K562 (cell line): ENCODE measurements at regions not wholly inside any gene's neighbourhood (a gene's known extent, or its start where the extent isn't known, plus 50 kb on each side); places are given as distances from the start of the nearest gene placed in this dataset.

Source experiments
- ATAC-seq: fragments of 200-7000 bp; cut with Tn5 transposase; 3 replicates; pipeline ENCODE4 v1.9.1; 2020; ENCODE audit warnings: moderate library complexity
- BruUV-seq: library from RNA; stranded (reverse); fragments of 400-500 nt; replicated peaks from 2 replicates; lab custom pipeline; 2021; lab: Mats Ljungman, UMichigan
- CTCF ChIA-PET: fragments of 300-600 bp; formaldehyde crosslinking; extraction: SDS; loops from one replicate; lab custom pipeline; 2021; ENCODE audit warnings: low intra/inter-chr PET ratio; lab: Yijun Ruan, JAX
- POLR2A ChIA-PET: fragments of 300-600, 350-650 bp; sonication (Branson Sonifier 250); formaldehyde crosslinking; extraction: SDS; loops from one replicate; lab custom pipeline; 2021; ENCODE audit warnings: antibody characterized with exemption, inconsistent platforms; lab: Yijun Ruan, JAX
- DNase-seq, 4 experiments: peaks; one replicate each; pipeline versions ENCODE4 v3.0.0 to v3.0.0-alpha.2; 2011 to 2018; ENCODE audit warnings: low spot score in 3 of 4, mixed read lengths in 3 of 4; ENCODE audit errors: extremely low read depth in 1 of 4
- FAIRE-seq: peaks from 2 replicates; lab custom pipeline; 2011; peaks lifted over from hg19 to GRCh38; lab: Jason Lieb, UNC
- H2AFZ ChIP-seq: 2 replicates; pipeline ENCODE4 v1.6.0; 2011; ENCODE audit warnings: low read depth, low read length, control low read depth, inconsistent platforms
- H3K27ac ChIP-seq: fragments of 200-600 bp; 3 replicates; pipeline ENCODE4 v1.8.0; 2011; ENCODE audit warnings: low read depth, mild to moderate bottlenecking, control low read depth, inconsistent platforms, low read length, moderate library complexity, mixed read lengths; ENCODE audit errors: extremely low read depth
- H3K27me3 ChIP-seq, 2 experiments: fragments of 300-600 bp in 1 of 2; 2 replicates in 1 of 2; 3 replicates in 1 of 2; pipeline versions ENCODE4 v1.6.0 to v1.8.0; 2011; ENCODE audit warnings: inconsistent platforms in 2 of 2, low read length in 2 of 2, mild to moderate bottlenecking in 1 of 2, mixed read lengths in 1 of 2, moderate library complexity in 1 of 2; ENCODE audit not compliant: control insufficient read depth in 2 of 2, insufficient read depth in 2 of 2
- H3K36me3 ChIP-seq: fragments of 300-600 bp; 3 replicates; pipeline ENCODE4 v1.8.0; 2011; ENCODE audit warnings: mild to moderate bottlenecking, low read length, inconsistent platforms; ENCODE audit not compliant: control insufficient read depth, insufficient read depth
- H3K4me1 ChIP-seq, 2 experiments: fragments of 200-600 bp in 1 of 2; replicated peaks in 1 of 2; 2 replicates in 1 of 2; 3 replicates in 1 of 2; pipeline versions ENCODE4 v1.5.1 to v1.8.0; 2011; ENCODE audit warnings: inconsistent platforms in 2 of 2, low read length in 2 of 2, mild to moderate bottlenecking in 1 of 2, mixed read lengths in 1 of 2, moderate library complexity in 1 of 2; ENCODE audit not compliant: control insufficient read depth in 2 of 2, insufficient read depth in 2 of 2
- H3K4me2 ChIP-seq: 2 replicates; pipeline ENCODE4 v1.6.1; 2011; ENCODE audit warnings: low read length, control low read depth, inconsistent platforms, mixed read lengths; ENCODE audit not compliant: insufficient read depth
- H3K4me3 ChIP-seq: fragments of 200-600 bp; sonication (generic), shearing (Covaris generic); 2 replicates; pipeline ENCODE4 v1.5.1; 2016; ENCODE audit warnings: control low read depth, inconsistent platforms
- H3K79me2 ChIP-seq: fragments of 200-600 bp; 3 replicates; pipeline ENCODE4 v1.8.0; 2011; ENCODE audit warnings: low read length, inconsistent platforms; ENCODE audit not compliant: control insufficient read depth, insufficient read depth
- H3K9ac ChIP-seq, 2 experiments: 2 replicates each; pipeline versions ENCODE4 v1.6.0 to v1.6.1; 2011; ENCODE audit warnings: low read depth in 2 of 2, low read length in 2 of 2, control low read depth in 1 of 2, inconsistent platforms in 1 of 2, mild to moderate bottlenecking in 1 of 2, mixed read lengths in 1 of 2; ENCODE audit not compliant: insufficient read depth in 1 of 2
- H3K9me1 ChIP-seq: one replicate; pipeline ENCODE4 v1.6.0; 2011; ENCODE audit warnings: inconsistent platforms, mild to moderate bottlenecking, low read length, moderate library complexity; ENCODE audit not compliant: control insufficient read depth, insufficient read depth
- H3K9me3 ChIP-seq: replicated peaks from 2 replicates; pipeline ENCODE4 v1.5.1; 2011; ENCODE audit warnings: low read depth, low read length, inconsistent platforms; ENCODE audit not compliant: control insufficient read depth, insufficient read depth
- H4K20me1 ChIP-seq: replicated peaks from 2 replicates; pipeline ENCODE4 v1.6.1; 2011; ENCODE audit warnings: low read length, inconsistent platforms, mixed read lengths; ENCODE audit not compliant: control insufficient read depth, insufficient read depth
- ARNT ChIP-seq, 2 experiments: fragments of 450-650 bp; IDR thresholded peaks; 2 replicates each; pipeline ENCODE4 v1.6.1; 2016; ENCODE audit warnings: mild to moderate bottlenecking in 1 of 2
- HCFC1 ChIP-seq: IDR thresholded peaks from 2 replicates; pipeline ENCODE4 v1.6.1; 2012; ENCODE audit warnings: low read depth, low read length, improper control_type of control experiment
- HNRNPLL ChIP-seq: fragments of 200-400 bp; formaldehyde crosslinking; IDR thresholded peaks from 2 replicates; pipeline ENCODE4 v1.6.1; 2017; ENCODE audit warnings: low read length, low read depth, mild to moderate bottlenecking; ENCODE audit not compliant: poor library complexity, severe bottlenecking
- IRF2 ChIP-seq: sonication (generic); formaldehyde crosslinking; IDR thresholded peaks from 2 replicates; pipeline ENCODE4 v1.8.1; 2022; ENCODE audit warnings: mild to moderate bottlenecking, missing genetic modification reagents
- MLX ChIP-seq, 2 experiments: fragments of 450-650 bp in 1 of 2; sonication (generic) in 1 of 2; formaldehyde crosslinking; conservative IDR thresholded peaks; 2 replicates each; pipeline versions ENCODE4 v1.4.0 to v1.8.1; 2020 to 2022; ENCODE audit warnings: mild to moderate bottlenecking in 1 of 2, missing genetic modification reagents in 1 of 2
- PTTG1 ChIP-seq: fragments of 450-650 bp; IDR thresholded peaks from 2 replicates; pipeline ENCODE4 v1.6.1; 2016; ENCODE audit warnings: low read depth, mild to moderate bottlenecking, missing genetic modification characterization, missing compliant biosample characterization
- RBM14 ChIP-seq: fragments of 200-400 bp; formaldehyde crosslinking; IDR thresholded peaks from 2 replicates; pipeline ENCODE4 v1.6.1; 2018; ENCODE audit warnings: low read depth, mild to moderate bottlenecking, low read length, moderate library complexity, borderline replicate concordance; ENCODE audit not compliant: insufficient read depth
- RFX1 ChIP-seq: fragments of 450-650 bp; IDR thresholded peaks from 2 replicates; pipeline ENCODE4 v1.6.1; 2016; ENCODE audit warnings: mild to moderate bottlenecking, moderate library complexity
- RUNX1 ChIP-seq: sonication (generic); IDR thresholded peaks from 2 replicates; pipeline ENCODE4 v1.6.1; 2016; ENCODE audit warnings: antibody characterized with exemption, low read depth
- SMARCC2 ChIP-seq: fragments of 450-650 bp; IDR thresholded peaks from 2 replicates; pipeline ENCODE4 v1.6.1; 2017; ENCODE audit warnings: antibody characterized with exemption, moderate library complexity, mild to moderate bottlenecking, low read depth
- TAF1 ChIP-seq: IDR thresholded peaks from 2 replicates; pipeline ENCODE4 v1.6.1; 2011; ENCODE audit warnings: mild to moderate bottlenecking, low read length, moderate library complexity; ENCODE audit not compliant: insufficient read depth, control insufficient read depth, severe bottlenecking; ENCODE audit errors: extremely low read depth
- TCFL5 ChIP-seq: fragments of 250-450 bp; sonication (Bioruptor Pico); conservative IDR thresholded peaks from 2 replicates; pipeline ENCODE4 v1.6.1; 2021; ENCODE audit warnings: mild to moderate bottlenecking, moderate library complexity, matching md5 sums
- ZNF121 ChIP-seq: sonication (generic); formaldehyde crosslinking; conservative IDR thresholded peaks from 2 replicates; pipeline ENCODE4 v1.8.0; 2022; ENCODE audit warnings: missing genetic modification reagents
- ZNF165 ChIP-seq: fragments of 250-450 bp; sonication (Bioruptor Pico); IDR thresholded peaks from 2 replicates; pipeline ENCODE4 v1.4.0; 2020; ENCODE audit warnings: borderline replicate concordance
- ZNF316 ChIP-seq: fragments of 450-650 bp; IDR thresholded peaks from 2 replicates; pipeline ENCODE4 v1.6.1; 2016
- ZNF408 ChIP-seq: fragments of 250-450 bp; sonication (Bioruptor Pico); IDR thresholded peaks from 2 replicates; pipeline ENCODE4 v1.4.0; 2020; ENCODE audit warnings: low read depth, mild to moderate bottlenecking, moderate library complexity
- WGBS: fragments of 100-300 bp; shearing (Covaris generic); methylation state at CpG from one replicate; pipeline ENCODE4 v1.1.6; 2016; ENCODE audit warnings: low coverage, mixed read lengths; ENCODE audit not compliant: insufficient coverage; ENCODE audit errors: missing lambda C conversion rate; 5-methylcytosine and 5-hydroxymethylcytosine counted together
- in situ Hi-C: fragments of 300-500 bp; cut with MboI; formaldehyde crosslinking; loops from 4 replicates; pipeline ENCODE4 v1.15.0; 2018; ENCODE audit warnings: inconsistent platforms, mixed read lengths
- intact Hi-C: fragments of 100-400 bp; cut with micrococcal nuclease; formaldehyde crosslinking; loops from 2 replicates; pipeline ENCODE4 v1.14.2; 2022
- TF ChIP-seq, protein P1 (sequence below): fragments of 250-450 bp; sonication (Bioruptor Pico); IDR thresholded peaks from 2 replicates; pipeline ENCODE4 v1.9.0; 2021; ENCODE audit warnings: mild to moderate bottlenecking
- TF ChIP-seq, protein P2 (sequence below): fragments of 200-400 bp; formaldehyde crosslinking; IDR thresholded peaks from 2 replicates; pipeline ENCODE4 v1.6.1; 2017; ENCODE audit warnings: mild to moderate bottlenecking, low read depth, low read length, moderate library complexity

DNA sequence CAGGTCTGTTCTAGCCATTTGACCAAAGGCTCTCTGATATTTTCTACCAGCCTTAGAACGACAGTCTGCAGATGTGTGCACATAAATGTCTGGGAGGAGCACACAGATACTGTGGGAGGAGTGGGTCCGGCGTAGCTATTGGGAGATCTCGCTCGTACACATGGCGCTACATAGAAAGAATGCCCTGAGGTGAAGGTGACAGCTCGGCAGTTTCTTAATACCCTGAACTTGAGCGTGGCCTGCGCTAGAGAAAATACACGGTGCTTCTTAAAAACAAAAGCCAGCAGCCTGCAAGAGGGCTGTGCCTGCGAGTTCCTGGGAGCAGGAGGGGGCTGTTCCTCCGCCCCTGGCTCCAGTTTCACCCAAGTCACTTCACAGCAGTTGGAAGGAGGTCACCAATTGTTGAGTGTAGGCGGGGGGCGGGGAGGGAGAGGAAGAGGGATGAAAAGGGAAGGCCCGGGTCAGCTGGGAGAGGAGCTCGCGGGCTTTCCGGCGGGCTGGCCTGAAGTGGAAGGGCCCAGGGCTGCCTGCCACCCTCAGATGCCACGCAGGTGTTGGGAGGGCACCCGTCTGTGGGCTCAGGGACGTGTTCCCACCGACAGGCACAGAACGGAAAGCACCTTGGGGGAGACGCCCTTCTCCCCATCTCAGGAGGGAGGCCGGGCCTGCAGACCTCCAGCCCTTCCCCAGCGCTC, 124.7 kb upstream of the ZNF516 start:
- Histone ChIP-seq H3K9me3 (no peaks in the 10 kb centered on the region), H2AFZ (no peak overlapping the region), H3K4me3 (no peak overlapping the region), H3K27me3 (peaks cover 0 to 37% of the 10 kb centered on the region in 2 experiments), H3K36me3 (no peaks in the 10 kb centered on the region), H3K4me1 (peaks cover 0 to 3% of the 10 kb centered on the region in 2 experiments; a peak in 1 of 5 replicates), H4K20me1 (no peaks in the 10 kb centered on the region), H3K9ac (no peak overlapping the region), H3K27ac (no peak overlapping the region), H3K9me1 (no peaks in the 10 kb centered on the region), H3K79me2 (no peaks in the 10 kb centered on the region), H3K4me2 (no peak overlapping the region)
- ChIA-PET POLR2A (no interaction called here), CTCF (no interaction called here)
- BruUV-seq: no TSS peak
- intact Hi-C loops (no loop called here), in situ Hi-C loops (no loop called here)
- DNase-seq: peak in 1 of 4 experiments; percentile 4
- no peak for ATAC-seq
- no peak for FAIRE-seq
- TF ChIP-seq RFX1: no peak
- TF ChIP-seq, protein P1, sequence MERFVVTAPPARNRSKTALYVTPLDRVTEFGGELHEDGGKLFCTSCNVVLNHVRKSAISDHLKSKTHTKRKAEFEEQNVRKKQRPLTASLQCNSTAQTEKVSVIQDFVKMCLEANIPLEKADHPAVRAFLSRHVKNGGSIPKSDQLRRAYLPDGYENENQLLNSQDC (CRISPR knock-in tag): no peak
- TF ChIP-seq RUNX1: no peak
- TF ChIP-seq ZNF165 (CRISPR knock-in tag): no peak
- TF ChIP-seq RBM14: no peak
- no peak for TF ChIP-seq IRF2 (CRISPR knock-in tag)
- TF ChIP-seq TCFL5: no peak
- TF ChIP-seq ZNF316: no peak
- TF ChIP-seq, protein P2, sequence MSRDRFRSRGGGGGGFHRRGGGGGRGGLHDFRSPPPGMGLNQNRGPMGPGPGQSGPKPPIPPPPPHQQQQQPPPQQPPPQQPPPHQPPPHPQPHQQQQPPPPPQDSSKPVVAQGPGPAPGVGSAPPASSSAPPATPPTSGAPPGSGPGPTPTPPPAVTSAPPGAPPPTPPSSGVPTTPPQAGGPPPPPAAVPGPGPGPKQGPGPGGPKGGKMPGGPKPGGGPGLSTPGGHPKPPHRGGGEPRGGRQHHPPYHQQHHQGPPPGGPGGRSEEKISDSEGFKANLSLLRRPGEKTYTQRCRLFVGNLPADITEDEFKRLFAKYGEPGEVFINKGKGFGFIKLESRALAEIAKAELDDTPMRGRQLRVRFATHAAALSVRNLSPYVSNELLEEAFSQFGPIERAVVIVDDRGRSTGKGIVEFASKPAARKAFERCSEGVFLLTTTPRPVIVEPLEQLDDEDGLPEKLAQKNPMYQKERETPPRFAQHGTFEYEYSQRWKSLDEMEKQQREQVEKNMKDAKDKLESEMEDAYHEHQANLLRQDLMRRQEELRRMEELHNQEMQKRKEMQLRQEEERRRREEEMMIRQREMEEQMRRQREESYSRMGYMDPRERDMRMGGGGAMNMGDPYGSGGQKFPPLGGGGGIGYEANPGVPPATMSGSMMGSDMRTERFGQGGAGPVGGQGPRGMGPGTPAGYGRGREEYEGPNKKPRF: no peak
- no peak for TF ChIP-seq ARNT (IDR thresholded peaks at IDR 0.05)
- TF ChIP-seq HNRNPLL: no peak
- TF ChIP-seq SMARCC2: no peak
- no peak for TF ChIP-seq PTTG1
- TF ChIP-seq ZNF408: no peak
- no peak for TF ChIP-seq MLX (CRISPR knock-in tag; conservative IDR thresholded peaks at IDR 0.05)
- TF ChIP-seq HCFC1: no peak
- TF ChIP-seq TAF1: no peak
- TF ChIP-seq ZNF121 (CRISPR knock-in tag): no peak
- 7% methylated on average over 13 of the region's 27 CpGs for WGBS
